H1 (cell line): ENCODE measurements at regions not wholly inside any gene's neighbourhood (a gene's known extent, or its start where the extent isn't known, plus 50 kb on each side); places are given as distances from the start of the nearest gene placed in this dataset.

Experiments used
- CTCF ChIA-PET: fragments of 300-600 bp; sonication (Branson Sonifier 250); formaldehyde crosslinking; loops from one replicate; lab custom pipeline; 2021; ENCODE audit not compliant: partially characterized antibody; lab: Charles Lee
- POLR2A ChIA-PET: fragments of 300-600 bp; sonication (Branson Sonifier 250); formaldehyde crosslinking; loops from one replicate; lab custom pipeline; 2021; ENCODE audit warnings: inconsistent platforms; ENCODE audit not compliant: partially characterized antibody; lab: Charles Lee
- DNase-seq, 2 experiments: peaks; one replicate each; pipeline versions ENCODE4 v3.0.0 to v3.0.0-alpha.2; 2010 to 2022; ENCODE audit warnings: low spot score in 2 of 2, low read depth in 1 of 2, mixed read lengths in 1 of 2
- FAIRE-seq: peaks from 2 replicates; lab custom pipeline; 2011; peaks lifted over from hg19 to GRCh38; lab: Jason Lieb, UNC
- H2AFZ ChIP-seq: 2 replicates; pipeline ENCODE4 v1.8.1; 2012; ENCODE audit warnings: low read length, inconsistent platforms
- H2AK5ac ChIP-seq: 2 replicates; pipeline ENCODE4 v1.6.1; 2013; ENCODE audit warnings: low read depth, low read length
- H2BK120ac ChIP-seq: replicated peaks from 2 replicates; pipeline ENCODE3; 2013; ENCODE audit warnings: low read depth, low read length, inconsistent platforms
- H2BK12ac ChIP-seq: 2 replicates; pipeline ENCODE4 v1.6.1; 2013; ENCODE audit warnings: low read depth, low read length
- H2BK15ac ChIP-seq: 2 replicates; pipeline ENCODE4 v1.6.1; 2013; ENCODE audit warnings: low read length
- H2BK20ac ChIP-seq: 2 replicates; pipeline ENCODE4 v1.6.1; 2013; ENCODE audit warnings: low read length
- H2BK5ac ChIP-seq: 2 replicates; pipeline ENCODE4 v1.6.1; 2013; ENCODE audit warnings: low read depth, low read length
- H3K14ac ChIP-seq: 2 replicates; pipeline ENCODE4 v1.6.1; 2013; ENCODE audit warnings: inconsistent platforms; ENCODE audit not compliant: insufficient read length
- H3K18ac ChIP-seq: 2 replicates; pipeline ENCODE4 v1.6.1; 2013; ENCODE audit warnings: low read length; ENCODE audit errors: extremely low read depth
- H3K23ac ChIP-seq: 2 replicates; pipeline ENCODE4 v1.6.1; 2013; ENCODE audit warnings: inconsistent platforms; ENCODE audit not compliant: insufficient read length
- H3K23me2 ChIP-seq: 2 replicates; pipeline ENCODE4 v1.6.1; 2013; ENCODE audit warnings: low read depth, low read length
- H3K27ac ChIP-seq: 2 replicates; pipeline ENCODE4 v1.6.1; 2011; ENCODE audit warnings: low read depth, low read length, inconsistent platforms
- H3K27me3 ChIP-seq, 4 experiments: replicated peaks in 1 of 4; 1 replicate in 1 of 4; 2 replicates in 3 of 4; pipeline versions ENCODE4 v1.6.1 to v1.8.1; 2011 to 2013; ENCODE audit warnings: low read length in 3 of 4, mild to moderate bottlenecking in 3 of 4, inconsistent platforms in 2 of 4, mixed read lengths in 2 of 4, moderate library complexity in 1 of 4; ENCODE audit not compliant: control insufficient read depth in 3 of 4, insufficient read depth in 3 of 4; ENCODE audit errors: extremely low read depth in 1 of 4
- H3K36me3 ChIP-seq, 4 experiments: 2 replicates each; pipeline versions ENCODE4 v1.6.1 to v1.8.1; 2011 to 2013; ENCODE audit warnings: mild to moderate bottlenecking in 4 of 4, low read length in 3 of 4, moderate library complexity in 2 of 4, control low read depth in 1 of 4, inconsistent platforms in 1 of 4; ENCODE audit not compliant: insufficient read depth in 4 of 4, control insufficient read depth in 2 of 4
- H3K4ac ChIP-seq: replicated peaks from 2 replicates; pipeline ENCODE3; 2013; ENCODE audit warnings: low read length, low read depth, mixed read lengths, inconsistent platforms; ENCODE audit not compliant: insufficient read length
- H3K4me1 ChIP-seq, 4 experiments: replicated peaks in 1 of 4; 1 replicate in 1 of 4; 2 replicates in 3 of 4; pipeline versions ENCODE4 v1.6.1 to v1.8.1; 2011 to 2013; ENCODE audit warnings: low read length in 3 of 4, inconsistent platforms in 2 of 4, mixed read lengths in 1 of 4; ENCODE audit not compliant: insufficient read depth in 4 of 4, control insufficient read depth in 3 of 4
- H3K4me2 ChIP-seq, 2 experiments: 2 replicates each; pipeline versions ENCODE4 v1.6.1 to v1.8.1; 2011 to 2013; ENCODE audit warnings: low read depth in 2 of 2, low read length in 2 of 2, control low read depth in 1 of 2, inconsistent platforms in 1 of 2, mild to moderate bottlenecking in 1 of 2; ENCODE audit not compliant: insufficient read depth in 1 of 2
- H3K4me3 ChIP-seq, 4 experiments: fragments of 200-600, 300-600 bp in 1 of 4; sonication (generic), shearing (Covaris generic), sonication (Bioruptor Twin) in 1 of 4; 2 replicates each; pipeline versions ENCODE4 v1.5.1 to v1.8.1; 2011 to 2016; ENCODE audit warnings: low read length in 4 of 4, low read depth in 3 of 4, control low read depth in 2 of 4, inconsistent platforms in 2 of 4, mild to moderate bottlenecking in 2 of 4, mixed read lengths in 1 of 4, moderate library complexity in 1 of 4; ENCODE audit not compliant: insufficient read depth in 2 of 4; ENCODE audit errors: extremely low read depth in 1 of 4
- H3K56ac ChIP-seq: replicated peaks from 2 replicates; pipeline ENCODE3; 2013; ENCODE audit warnings: low read depth, mild to moderate bottlenecking, mixed read lengths, low read length, inconsistent platforms; ENCODE audit not compliant: insufficient read length
- H3K79me1 ChIP-seq: 2 replicates; pipeline ENCODE4 v1.6.1; 2013; ENCODE audit warnings: low read depth, low read length, control low read depth
- H3K79me2 ChIP-seq, 2 experiments: 2 replicates each; pipeline versions ENCODE4 v1.6.1 to v1.8.1; 2012 to 2013; ENCODE audit warnings: low read length in 2 of 2, mild to moderate bottlenecking in 2 of 2, inconsistent platforms in 1 of 2; ENCODE audit not compliant: insufficient read depth in 2 of 2, control insufficient read depth in 1 of 2
- H3K9ac ChIP-seq, 4 experiments: replicated peaks in 1 of 4; 1 replicate in 1 of 4; 2 replicates in 3 of 4; pipeline versions ENCODE4 v1.6.1 to v1.8.1; 2011 to 2013; ENCODE audit warnings: low read depth in 3 of 4, low read length in 3 of 4, control low read depth in 2 of 4, mild to moderate bottlenecking in 2 of 4, moderate library complexity in 2 of 4, inconsistent platforms in 1 of 4; ENCODE audit errors: extremely low read depth in 1 of 4
- H3K9me3 ChIP-seq, 2 experiments: 2 replicates each; pipeline versions ENCODE4 v1.6.1 to v1.8.1; 2012 to 2013; ENCODE audit warnings: mild to moderate bottlenecking in 2 of 2, moderate library complexity in 2 of 2, control low read depth in 1 of 2, inconsistent platforms in 1 of 2, low read depth in 1 of 2, low read length in 1 of 2, mixed read lengths in 1 of 2; ENCODE audit not compliant: insufficient read depth in 2 of 2
- H4K20me1 ChIP-seq, 2 experiments: replicated peaks in 1 of 2; 2 replicates each; pipeline versions ENCODE3 to v1.8.1; 2011 to 2013; ENCODE audit warnings: inconsistent platforms in 2 of 2, low read length in 2 of 2, mild to moderate bottlenecking in 1 of 2; ENCODE audit not compliant: insufficient read depth in 2 of 2, control insufficient read depth in 1 of 2
- H4K5ac ChIP-seq: 2 replicates; pipeline ENCODE4 v1.6.1; 2013; ENCODE audit warnings: low read length, low read depth, mixed read lengths, inconsistent platforms; ENCODE audit not compliant: insufficient read length
- H4K8ac ChIP-seq: 2 replicates; pipeline ENCODE4 v1.8.0; 2013; ENCODE audit warnings: mild to moderate bottlenecking, moderate library complexity, low read length, inconsistent platforms; ENCODE audit not compliant: insufficient read depth; ENCODE audit errors: extremely low read depth
- H4K91ac ChIP-seq: replicated peaks from 2 replicates; pipeline ENCODE3; 2013; ENCODE audit warnings: low read length, mixed read lengths, inconsistent platforms; ENCODE audit not compliant: insufficient read length
- FOSL1 ChIP-seq: IDR thresholded peaks from 2 replicates; pipeline ENCODE4 v1.6.1; 2011; ENCODE audit warnings: mild to moderate bottlenecking, low read depth, low read length, moderate library complexity; ENCODE audit not compliant: insufficient read depth
- HDAC2 ChIP-seq, 2 experiments: fragments of 300-600 bp in 1 of 2; sonication (generic) in 1 of 2; IDR thresholded peaks; 2 replicates each; pipeline ENCODE4 v1.6.1; 2011 to 2012; ENCODE audit warnings: low read depth in 2 of 2, low read length in 2 of 2, mild to moderate bottlenecking in 2 of 2, moderate library complexity in 2 of 2, borderline replicate concordance in 1 of 2, inconsistent platforms in 1 of 2
- KDM1A ChIP-seq: fragments of 200-600, 300-600 bp; sonication (generic); IDR thresholded peaks from 2 replicates; pipeline ENCODE4 v1.7.1; 2016; ENCODE audit warnings: mild to moderate bottlenecking, low read length, borderline replicate concordance
- KDM5A ChIP-seq: fragments of 200-600 bp; IDR thresholded peaks from 2 replicates; pipeline ENCODE4 v1.7.1; 2012; ENCODE audit warnings: mild to moderate bottlenecking, low read length, inconsistent platforms, mixed read lengths
- RNF2 ChIP-seq: fragments of 200-900, 300-1000 bp; sonication (generic); IDR thresholded peaks from 2 replicates; pipeline ENCODE4 v1.7.1; 2016; ENCODE audit warnings: borderline replicate concordance, low read depth, mild to moderate bottlenecking, antibody characterized with exemption, low read length; ENCODE audit not compliant: poor library complexity, severe bottlenecking; ENCODE audit errors: missing control alignments
- TAF1 ChIP-seq: IDR thresholded peaks from 2 replicates; pipeline ENCODE4 v1.6.1; 2011; ENCODE audit warnings: mild to moderate bottlenecking, low read depth, low read length
- WGBS, 2 experiments: shearing (Covaris generic) in 1 of 2; methylation state at CpG; one replicate each; pipeline versions ENCODE4 v1.1.6 to v1.1.7; 2013 to 2015; ENCODE audit warnings: low lambda C conversion rate in 2 of 2, mixed read lengths in 2 of 2, inconsistent platforms in 1 of 2, low coverage in 1 of 2, missing lambda C conversion rate in 1 of 2; ENCODE audit not compliant: insufficient replicate concordance in 2 of 2, insufficient coverage in 1 of 2, insufficient read length in 1 of 2; ENCODE audit errors: extremely low coverage in 1 of 2, missing lambda C conversion rate in 1 of 2; 5-methylcytosine and 5-hydroxymethylcytosine counted together

DNA sequence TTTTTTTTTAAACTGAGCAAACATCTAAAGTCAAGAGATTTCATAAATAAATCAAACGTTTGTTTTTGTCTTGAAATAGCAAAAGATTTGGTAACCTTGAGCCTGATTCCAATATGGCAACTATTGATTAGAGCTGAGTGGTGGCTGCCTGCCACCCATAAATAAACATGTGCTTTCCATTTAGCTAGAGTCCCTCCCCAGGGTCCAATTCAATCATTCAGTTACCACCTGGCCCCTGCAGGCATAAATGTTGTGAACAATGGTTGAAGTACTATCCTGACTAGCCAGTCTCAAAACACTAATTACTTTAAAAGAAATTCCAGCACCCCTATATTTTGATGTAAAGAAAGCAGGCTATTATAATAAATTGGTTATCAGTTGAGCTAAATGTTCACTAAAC, 129.7 kb upstream of the GRIP1 start:
- 86% methylated on average over 1 of the region's 1 CpG; no CpG with 5 or more reads in 1 of the 2 experiments for WGBS, 2 experiments
- no peak for TF ChIP-seq FOSL1
- no peak for TF ChIP-seq KDM5A
- TF ChIP-seq TAF1: no peak
- TF ChIP-seq KDM1A: no peak
- TF ChIP-seq HDAC2 (IDR thresholded peaks at IDR 0.05; ENCODE audit: borderline replicate concordance in 1 of 2, low read depth in 2 of 2, low read length in 2 of 2): no peak
- TF ChIP-seq RNF2: no peak
- no peak overlapping the region for H3K27ac ChIP-seq
- no peak overlapping the region for H4K8ac ChIP-seq
- no peak overlapping the region for H3K4me3 ChIP-seq
- no peak overlapping the region for H3K4me2 ChIP-seq
- no peaks in the 10 kb centered on the region for H3K36me3 ChIP-seq
- no peak overlapping the region for H2BK15ac ChIP-seq
- H3K27me3 ChIP-seq: no peaks in the 10 kb centered on the region
- H3K14ac ChIP-seq: no peak overlapping the region
- no peak for FAIRE-seq
- no peaks in the 10 kb centered on the region for H4K20me1 ChIP-seq
- H2BK5ac ChIP-seq: no peak overlapping the region
- no peak overlapping the region for H2BK20ac ChIP-seq
- no peak overlapping the region for H3K9ac ChIP-seq
- H3K18ac ChIP-seq: no peak overlapping the region
- H4K91ac ChIP-seq: no peak overlapping the region
- H3K79me2 ChIP-seq: no peaks in the 10 kb centered on the region
- H3K79me1 ChIP-seq: no peaks in the 10 kb centered on the region
- H3K4ac ChIP-seq: no peak overlapping the region
- H3K4me1 ChIP-seq: peaks cover 0 to 6% (median 5%) of the 10 kb centered on the region in 4 experiments
- no peaks in the 10 kb centered on the region for H3K23me2 ChIP-seq
- H4K5ac ChIP-seq: no peak overlapping the region
- no peak overlapping the region for H2AK5ac ChIP-seq
- ChIA-PET POLR2A (no interaction called here), CTCF (interaction anchor here (0.7 kb wide), 2 partner anchors 15 to 116 kb away, joined by 3 read pairs; no protein-coding TSS in a partner anchor)
- H3K56ac ChIP-seq: no peak overlapping the region
- H3K9me3 ChIP-seq: no peaks in the 10 kb centered on the region
- H3K23ac ChIP-seq: no peak overlapping the region
- H2BK12ac ChIP-seq: no peak overlapping the region
- no peak overlapping the region for H2AFZ ChIP-seq
- no peak overlapping the region for H2BK120ac ChIP-seq
- DNase-seq: no peak
